ENCODE measurements at regions not wholly inside any gene's neighbourhood (a gene's known extent, or its start where the extent isn't known, plus 50 kb on each side); places are given as distances from the start of the nearest gene placed in this dataset.

GRCh38 chr1:81221564-81221963 lies 579.2 kb upstream of the ADGRL2 start:
- no peak overlapping the region for H3K4me3 ChIP-seq
- 60 to 89% (median 87%) methylated on average over 1 to 4 of the region's 4 CpGs for WGBS, 4 donors
- H3K4me1 ChIP-seq (replicated peaks in 1 of 2) = no peaks in the 10 kb centered on the region
- no peak for DNase-seq
- H3K27ac ChIP-seq = no peak overlapping the region
- no peak for TF ChIP-seq CTCF (IDR thresholded peaks at IDR 0.05)
- TF ChIP-seq POLR2A (IDR thresholded peaks at IDR 0.05) = no peak
- H3K36me3 ChIP-seq (replicated peaks in 1 of 2) = no peaks in the 10 kb centered on the region
- no peaks in the 10 kb centered on the region for H3K27me3 ChIP-seq
- intact Hi-C loops (cut with DNase I) = no loop called here
- H3K9me3 ChIP-seq (replicated peaks in 1 of 3) = no peaks in the 10 kb centered on the region

- Histone ChIP-seq H3K27ac (no peak overlapping the region), H3K27me3 (no peaks in the 10 kb centered on the region), H3K4me3 (no peak overlapping the region), H3K9me3 (replicated peaks in 1 of 3) (no peaks in the 10 kb centered on the region), H3K36me3 (replicated peaks in 1 of 2) (no peaks in the 10 kb centered on the region), H3K4me1 (replicated peaks in 1 of 2) (no peaks in the 10 kb centered on the region)
- DNase-seq = no peak
- TF ChIP-seq POLR2A (IDR thresholded peaks at IDR 0.05) (no peak), CTCF (IDR thresholded peaks at IDR 0.05) (no peak)
- WGBS, 4 donors = 92 to 98% (median 97%) methylated on average over 6 to 11 of the region's 11 CpGs
- intact Hi-C loops (cut with DNase I) = no loop called here
These were observed 580.1 kb upstream of the ADGRL2 start for GRCh38 chr1:81220614-81221071.

GRCh38 chr1:81217058-81217457 lies 583.7 kb upstream of the ADGRL2 start:
- no peak for DNase-seq
- TF ChIP-seq POLR2A (IDR thresholded peaks at IDR 0.05) (no peak), CTCF (IDR thresholded peaks at IDR 0.05) (no peak)
- no peaks in the 10 kb centered on the region for H3K27me3 ChIP-seq
- H3K36me3 ChIP-seq (replicated peaks in 1 of 2) = no peaks in the 10 kb centered on the region
- WGBS, 4 donors = 73 to 87% (median 81%) methylated on average over 1 of the region's 1 CpG
- H3K27ac ChIP-seq = no peak overlapping the region
- no peaks in the 10 kb centered on the region for H3K9me3 ChIP-seq (replicated peaks in 1 of 3)
- H3K4me3 ChIP-seq = no peak overlapping the region
- intact Hi-C loops (cut with DNase I) = no loop called here
- H3K4me1 ChIP-seq (replicated peaks in 1 of 2) = no peaks in the 10 kb centered on the region

GRCh38 chr1:81213279-81213678 lies 587.5 kb upstream of the ADGRL2 start:
- 62 to 71% (median 65%) methylated on average over 7 of the region's 7 CpGs for WGBS, 4 donors
- intact Hi-C loops (cut with DNase I) = no loop called here

More at GRCh38 chr1:81213279-81213678, 587.5 kb upstream of the ADGRL2 start:
- no peaks in the 10 kb centered on the region for H3K36me3 ChIP-seq (replicated peaks in 1 of 2)
- TF ChIP-seq POLR2A (IDR thresholded peaks at IDR 0.05) (no peak), CTCF (IDR thresholded peaks at IDR 0.05) (no peak)
- H3K9me3 ChIP-seq (replicated peaks in 1 of 3) = no peaks in the 10 kb centered on the region
- DNase-seq = no peak
- H3K27ac ChIP-seq = no peak overlapping the region
- no peak overlapping the region for H3K4me3 ChIP-seq
- peaks cover 3% of the 10 kb centered on the region in 2 donors for H3K4me1 ChIP-seq (replicated peaks in 1 of 2)
- no peaks in the 10 kb centered on the region for H3K27me3 ChIP-seq

Measured in adrenal gland (tissue), 9 donors.